Gastrocnemius medialis (tissue), 4 donors: ENCODE measurements at regions not wholly inside any gene's neighbourhood (a gene's known extent, or its start where the extent isn't known, plus 50 kb on each side); places are given as distances from the start of the nearest gene placed in this dataset.

Experiments used
- POLR2A ChIP-seq, 2 donors: fragments of 450-650 bp; IDR thresholded peaks; one replicate each; pipeline ENCODE4 v1.6.1; 2017; ENCODE audit warnings: antibody characterized with exemption in 2 of 2, mild to moderate bottlenecking in 2 of 2, moderate library complexity in 2 of 2
- TF ChIP-seq, protein P1 (sequence below), 5 experiments: fragments of 450-650 bp in 3 of 5; fragments of 200-600 bp in 2 of 5; sonication (generic) in 2 of 5; IDR thresholded peaks in 4 of 5; conservative IDR thresholded peaks in 1 of 5; 1 replicate in 4 of 5; 2 replicates in 1 of 5; pipeline ENCODE4 v1.5.1; 2016 to 2019; ENCODE audit warnings: antibody characterized with exemption in 5 of 5, mild to moderate bottlenecking in 3 of 5, moderate library complexity in 3 of 5

DNA sequence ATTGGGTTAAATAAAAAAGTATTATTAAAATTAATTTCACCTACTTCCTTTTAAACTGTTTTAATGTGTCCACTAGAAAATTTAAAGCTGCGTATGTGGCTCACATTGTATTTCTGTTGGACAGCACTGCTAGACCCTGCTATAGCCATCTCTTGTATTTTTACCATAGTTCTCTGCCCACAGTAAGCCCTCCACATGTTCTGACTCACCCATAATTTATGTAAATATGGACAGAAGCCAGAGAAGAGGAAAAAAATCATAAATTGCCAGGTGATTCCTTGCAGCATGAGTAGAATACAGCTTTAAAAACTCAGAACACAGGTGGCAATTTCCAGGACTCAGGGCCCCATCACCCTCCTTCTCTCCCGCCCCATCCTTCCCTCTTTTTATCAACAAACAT is 142.4 kb upstream of the MEX3C start:
- TF ChIP-seq POLR2A (IDR thresholded peaks at IDR 0.05), result no peak
- TF ChIP-seq, protein P1, sequence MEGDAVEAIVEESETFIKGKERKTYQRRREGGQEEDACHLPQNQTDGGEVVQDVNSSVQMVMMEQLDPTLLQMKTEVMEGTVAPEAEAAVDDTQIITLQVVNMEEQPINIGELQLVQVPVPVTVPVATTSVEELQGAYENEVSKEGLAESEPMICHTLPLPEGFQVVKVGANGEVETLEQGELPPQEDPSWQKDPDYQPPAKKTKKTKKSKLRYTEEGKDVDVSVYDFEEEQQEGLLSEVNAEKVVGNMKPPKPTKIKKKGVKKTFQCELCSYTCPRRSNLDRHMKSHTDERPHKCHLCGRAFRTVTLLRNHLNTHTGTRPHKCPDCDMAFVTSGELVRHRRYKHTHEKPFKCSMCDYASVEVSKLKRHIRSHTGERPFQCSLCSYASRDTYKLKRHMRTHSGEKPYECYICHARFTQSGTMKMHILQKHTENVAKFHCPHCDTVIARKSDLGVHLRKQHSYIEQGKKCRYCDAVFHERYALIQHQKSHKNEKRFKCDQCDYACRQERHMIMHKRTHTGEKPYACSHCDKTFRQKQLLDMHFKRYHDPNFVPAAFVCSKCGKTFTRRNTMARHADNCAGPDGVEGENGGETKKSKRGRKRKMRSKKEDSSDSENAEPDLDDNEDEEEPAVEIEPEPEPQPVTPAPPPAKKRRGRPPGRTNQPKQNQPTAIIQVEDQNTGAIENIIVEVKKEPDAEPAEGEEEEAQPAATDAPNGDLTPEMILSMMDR (IDR thresholded peaks at IDR 0.05 in 4 of 5, conservative IDR thresholded peaks at IDR 0.05 in 1 of 5), result no peak
